Trophoblast cell (in vitro differentiated cells and primary cell): ENCODE measurements at regions not wholly inside any gene's neighbourhood (a gene's known extent, or its start where the extent isn't known, plus 50 kb on each side); places are given as distances from the start of the nearest gene placed in this dataset.
A peak's percentile ranks its signal among the peaks of the same experiment; 100 is the strongest.

ENCODE experiments used
- DNase-seq, 2 donors: peaks; one replicate each; pipeline ENCODE4 v3.0.0-alpha.2; 2016
- H2AFZ ChIP-seq: 2 replicates; pipeline ENCODE4 v1.6.1; 2013; ENCODE audit warnings: low read length, moderate library complexity, mild to moderate bottlenecking; ENCODE audit not compliant: insufficient read depth, poor library complexity
- H2AK5ac ChIP-seq: 2 replicates; pipeline ENCODE4 v1.6.1; 2013; ENCODE audit warnings: mild to moderate bottlenecking, low read length
- H2BK120ac ChIP-seq: 2 replicates; pipeline ENCODE4 v1.6.1; 2013; ENCODE audit warnings: low read length, mild to moderate bottlenecking, moderate library complexity; ENCODE audit not compliant: insufficient read depth, poor library complexity
- H2BK12ac ChIP-seq: 2 replicates; pipeline ENCODE4 v1.6.1; 2013; ENCODE audit warnings: mild to moderate bottlenecking, low read length, moderate library complexity
- H2BK5ac ChIP-seq: 2 replicates; pipeline ENCODE4 v1.6.1; 2013; ENCODE audit warnings: low read length, low read depth, moderate library complexity, mild to moderate bottlenecking; ENCODE audit not compliant: poor library complexity
- H3K14ac ChIP-seq: 2 replicates; pipeline ENCODE4 v1.6.1; 2013; ENCODE audit warnings: mild to moderate bottlenecking, low read length
- H3K18ac ChIP-seq: 2 replicates; pipeline ENCODE4 v1.6.1; 2013; ENCODE audit warnings: mild to moderate bottlenecking, low read length
- H3K23ac ChIP-seq: 2 replicates; pipeline ENCODE4 v1.6.1; 2013; ENCODE audit warnings: low read length
- H3K27ac ChIP-seq: 2 replicates; pipeline ENCODE4 v1.5.1; 2013; ENCODE audit warnings: low read depth, mild to moderate bottlenecking, inconsistent platforms, low read length, moderate library complexity
- H3K27me3 ChIP-seq: 2 replicates; pipeline ENCODE4 v1.6.1; 2013; ENCODE audit warnings: inconsistent platforms, mild to moderate bottlenecking, low read length, moderate library complexity; ENCODE audit not compliant: insufficient read depth
- H3K36me3 ChIP-seq, 2 experiments: 1 replicate in 1 of 2; 2 replicates in 1 of 2; pipeline ENCODE4 v1.6.1; 2013; ENCODE audit warnings: low read length in 2 of 2, mild to moderate bottlenecking in 2 of 2, moderate library complexity in 1 of 2; ENCODE audit not compliant: insufficient read depth in 2 of 2, control insufficient read depth in 1 of 2
- H3K4ac ChIP-seq: 2 replicates; pipeline ENCODE4 v1.6.1; 2013; ENCODE audit warnings: low read depth, mild to moderate bottlenecking, low read length, moderate library complexity
- H3K4me1 ChIP-seq, 2 experiments: 1 replicate in 1 of 2; 2 replicates in 1 of 2; pipeline ENCODE4 v1.6.1; 2013; ENCODE audit warnings: low read length in 2 of 2, mild to moderate bottlenecking in 2 of 2, moderate library complexity in 1 of 2; ENCODE audit not compliant: insufficient read depth in 2 of 2, control insufficient read depth in 1 of 2
- H3K4me2 ChIP-seq: 2 replicates; pipeline ENCODE4 v1.6.1; 2013; ENCODE audit warnings: inconsistent platforms, mild to moderate bottlenecking, low read length, moderate library complexity
- H3K4me3 ChIP-seq: 2 replicates; pipeline ENCODE4 v1.5.1; 2013; ENCODE audit warnings: mild to moderate bottlenecking, low read depth, low read length, inconsistent platforms
- H3K79me1 ChIP-seq: one replicate; pipeline ENCODE4 v1.6.1; 2013; ENCODE audit warnings: low read length
- H3K79me2 ChIP-seq: 2 replicates; pipeline ENCODE4 v1.6.1; 2013; ENCODE audit warnings: low read length, mild to moderate bottlenecking; ENCODE audit not compliant: control insufficient read depth, insufficient read depth, poor library complexity
- H3K9ac ChIP-seq: 2 replicates; pipeline ENCODE4 v1.6.1; 2013; ENCODE audit warnings: mild to moderate bottlenecking, low read length
- H3K9me3 ChIP-seq: 2 replicates; pipeline ENCODE4 v1.6.1; 2013; ENCODE audit warnings: low read depth, mild to moderate bottlenecking, control low read depth, inconsistent platforms, low read length; ENCODE audit not compliant: insufficient read depth
- H4K12ac ChIP-seq: 2 replicates; pipeline ENCODE4 v1.6.1; 2013; ENCODE audit warnings: low read depth, mild to moderate bottlenecking, low read length, moderate library complexity
- H4K8ac ChIP-seq: 2 replicates; pipeline ENCODE4 v1.6.1; 2013; ENCODE audit warnings: low read depth, mild to moderate bottlenecking, low read length, moderate library complexity
- H4K91ac ChIP-seq: one replicate; pipeline ENCODE4 v1.6.1; 2013; ENCODE audit warnings: low read depth, mild to moderate bottlenecking, low read length, moderate library complexity
- WGBS: extraction: QIAGEN DNeasy Blood & Tissue Kit; methylation state at CpG from one replicate; pipeline ENCODE4 v1.1.7; 2013; ENCODE audit warnings: missing lambda C conversion rate; ENCODE audit not compliant: insufficient read length, insufficient coverage; ENCODE audit errors: extremely low coverage; 5-methylcytosine and 5-hydroxymethylcytosine counted together

DNA sequence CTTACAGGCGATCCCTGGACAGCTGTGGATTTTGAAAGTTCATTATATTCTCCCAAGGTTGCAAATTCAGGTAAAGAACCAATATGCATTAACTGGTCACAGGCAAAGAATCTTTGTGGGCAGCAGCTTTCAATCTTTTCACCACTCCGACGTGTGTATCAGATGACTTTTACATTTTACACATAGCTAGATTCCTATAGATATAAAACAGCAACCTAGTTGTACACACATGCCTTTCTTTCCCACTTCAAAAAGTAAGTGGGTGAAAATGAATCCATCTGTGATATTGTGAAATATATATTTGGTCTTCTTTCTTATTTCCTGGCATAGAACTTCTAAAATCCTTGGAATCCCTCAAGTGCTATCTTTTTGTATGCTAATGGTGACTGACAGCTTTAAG, 72.5 kb downstream of the SCG2 start:
- Histone ChIP-seq H3K9me3 (peaks cover 3% of the 10 kb centered on the region), H3K4me3 (no peak overlapping the region), H3K79me2 (no peaks in the 10 kb centered on the region), H2AFZ (no peak overlapping the region), H3K4me2 (no peak overlapping the region), H3K18ac (no peak overlapping the region), H3K4ac (no peak overlapping the region), H4K8ac (no peak overlapping the region), H4K12ac (no peak overlapping the region), H3K14ac (no peak overlapping the region), H3K4me1 (no peaks in the 10 kb centered on the region), H2BK5ac (no peak overlapping the region), H3K36me3 (no peaks in the 10 kb centered on the region), H2BK120ac (no peak overlapping the region), H2AK5ac (no peak overlapping the region), H3K27ac (no peak overlapping the region), H3K9ac (no peak overlapping the region), H4K91ac (no peak overlapping the region), H3K23ac (no peak overlapping the region), H3K79me1 (no peaks in the 10 kb centered on the region), H3K27me3 (no peaks in the 10 kb centered on the region), H2BK12ac (no peak overlapping the region)
- WGBS, result no CpG with 5 or more reads among the region's 3 CpGs
- DNase-seq, result peak; percentile 48 to 67

DNA sequence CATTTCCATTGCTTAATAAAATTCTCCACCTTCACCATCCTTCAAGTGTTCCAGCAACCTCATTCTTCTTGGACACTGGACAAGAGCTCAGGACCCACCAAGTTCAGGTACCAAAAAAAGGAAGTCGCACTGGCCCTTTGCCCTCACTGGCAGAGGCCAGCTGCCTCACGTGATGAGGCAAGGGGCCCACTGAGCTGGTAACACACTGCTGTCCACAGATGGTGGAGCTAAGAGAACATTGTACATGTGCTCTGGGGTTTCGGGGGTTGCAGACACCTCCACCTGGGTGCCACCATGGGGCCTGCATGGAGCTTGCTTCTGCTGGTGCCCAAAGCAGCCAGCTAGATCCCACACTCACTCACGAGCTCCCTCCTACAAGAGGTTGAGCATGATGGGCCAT, 71.3 kb downstream of the SCG2 start:
- no peak overlapping the region for H2AFZ ChIP-seq
- no peak overlapping the region for H2BK12ac ChIP-seq
- WGBS, result no CpG with 5 or more reads among the region's 4 CpGs
- no peak overlapping the region for H3K23ac ChIP-seq
- H3K9ac ChIP-seq, result no peak overlapping the region
- H3K79me2 ChIP-seq, result no peaks in the 10 kb centered on the region
- H2BK5ac ChIP-seq, result no peak overlapping the region
- H3K14ac ChIP-seq, result no peak overlapping the region
- H3K4me3 ChIP-seq, result no peak overlapping the region
- no peaks in the 10 kb centered on the region for H3K79me1 ChIP-seq
- no peak overlapping the region for H3K18ac ChIP-seq
- no peaks in the 10 kb centered on the region for H3K36me3 ChIP-seq
- H2BK120ac ChIP-seq, result no peak overlapping the region
- no peak overlapping the region for H3K27ac ChIP-seq
- H3K27me3 ChIP-seq, result no peaks in the 10 kb centered on the region
- no peaks in the 10 kb centered on the region for H3K4me1 ChIP-seq
- H2AK5ac ChIP-seq, result no peak overlapping the region
- H3K4me2 ChIP-seq, result no peak overlapping the region
- no peak overlapping the region for H4K8ac ChIP-seq
- no peak overlapping the region for H3K4ac ChIP-seq
- H4K91ac ChIP-seq, result no peak overlapping the region
- DNase-seq, result no peak
- no peak overlapping the region for H4K12ac ChIP-seq
- H3K9me3 ChIP-seq, result peaks cover 3% of the 10 kb centered on the region

GRCh38 chr2:223532161-223532560, 70.0 kb downstream of the SCG2 start:
- no peak overlapping the region for H2BK12ac ChIP-seq
- H3K36me3 ChIP-seq, result no peaks in the 10 kb centered on the region
- H2BK5ac ChIP-seq, result no peak overlapping the region
- no peak overlapping the region for H4K91ac ChIP-seq
- H3K9me3 ChIP-seq, result peaks cover 3% of the 10 kb centered on the region
- H3K4me1 ChIP-seq, result no peaks in the 10 kb centered on the region
- no peak overlapping the region for H2BK120ac ChIP-seq
- no peak overlapping the region for H3K18ac ChIP-seq
- H3K4me3 ChIP-seq, result no peak overlapping the region
- H3K79me1 ChIP-seq, result no peaks in the 10 kb centered on the region
- no peak overlapping the region for H4K8ac ChIP-seq
- no peak overlapping the region for H3K4ac ChIP-seq
- no peak overlapping the region for H3K14ac ChIP-seq
- no peaks in the 10 kb centered on the region for H3K27me3 ChIP-seq
- no CpG with 5 or more reads among the region's 2 CpGs for WGBS
- H2AFZ ChIP-seq, result no peak overlapping the region
- H4K12ac ChIP-seq, result no peak overlapping the region
- no peak for DNase-seq
- no peak overlapping the region for H3K27ac ChIP-seq
- no peak overlapping the region for H3K9ac ChIP-seq
- no peak overlapping the region for H3K23ac ChIP-seq
- H3K79me2 ChIP-seq, result no peaks in the 10 kb centered on the region
- no peak overlapping the region for H2AK5ac ChIP-seq
- no peak overlapping the region for H3K4me2 ChIP-seq

DNA sequence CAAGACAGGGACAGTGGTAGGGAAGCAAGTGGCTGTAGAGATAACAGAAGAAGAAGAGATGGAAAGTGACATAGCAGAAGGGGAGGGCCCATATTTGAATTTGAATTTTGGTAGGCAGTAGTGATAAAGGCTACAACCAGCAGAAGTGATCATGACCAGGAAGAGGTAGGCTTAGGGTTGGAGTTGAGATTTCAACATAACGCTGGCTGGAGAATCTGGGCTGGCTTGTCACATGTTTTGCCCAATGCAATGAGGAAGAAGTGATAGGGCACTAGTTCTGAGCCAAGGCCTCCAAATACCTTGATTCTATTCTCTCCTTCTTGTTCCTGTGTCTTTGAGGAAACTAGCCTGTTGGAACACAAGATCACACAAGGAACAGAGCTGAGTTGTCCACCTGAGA, 69.4 kb downstream of the SCG2 start:
- H3K79me2 ChIP-seq, result no peaks in the 10 kb centered on the region
- no peak overlapping the region for H3K9ac ChIP-seq
- H2AFZ ChIP-seq, result no peak overlapping the region
- H3K23ac ChIP-seq, result no peak overlapping the region
- peak; percentile 25 to 34 for DNase-seq
- H3K27me3 ChIP-seq, result no peaks in the 10 kb centered on the region
- no peak overlapping the region for H2BK120ac ChIP-seq
- H2AK5ac ChIP-seq, result no peak overlapping the region
- no peaks in the 10 kb centered on the region for H3K36me3 ChIP-seq
- whole genome bisulfite sequencing, result no CpG with 5 or more reads among the region's 1 CpG
- no peak overlapping the region for H2BK12ac ChIP-seq
- no peak overlapping the region for H4K8ac ChIP-seq
- H3K4me2 ChIP-seq, result no peak overlapping the region
- H3K4ac ChIP-seq, result no peak overlapping the region
- no peak overlapping the region for H3K27ac ChIP-seq
- no peak overlapping the region for H3K14ac ChIP-seq
- H3K4me1 ChIP-seq, result no peaks in the 10 kb centered on the region
- peaks cover 2% of the 10 kb centered on the region for H3K79me1 ChIP-seq
- H4K12ac ChIP-seq, result no peak overlapping the region
- H3K18ac ChIP-seq, result no peak overlapping the region
- peaks cover 3% of the 10 kb centered on the region for H3K9me3 ChIP-seq
- H4K91ac ChIP-seq, result no peak overlapping the region
- H2BK5ac ChIP-seq, result no peak overlapping the region
- no peak overlapping the region for H3K4me3 ChIP-seq
